HepG2 (cell line): ENCODE measurements at regions not wholly inside any gene's neighbourhood (a gene's known extent, or its start where the extent isn't known, plus 50 kb on each side); places are given as distances from the start of the nearest gene placed in this dataset.

ENCODE experiments used
- AHDC1 ChIP-seq: sonication (generic); formaldehyde crosslinking; IDR thresholded peaks from 2 replicates; pipeline ENCODE4 v1.5.1; 2020; ENCODE audit warnings: mild to moderate bottlenecking, missing genetic modification reagents, borderline replicate concordance
- AKAP8 ChIP-seq: sonication (generic); formaldehyde crosslinking; IDR thresholded peaks from 2 replicates; pipeline ENCODE4 v1.5.1; 2020; ENCODE audit warnings: mild to moderate bottlenecking, missing genetic modification reagents
- CHCHD3 ChIP-seq: sonication (generic); formaldehyde crosslinking; IDR thresholded peaks from 2 replicates; pipeline ENCODE4 v1.8.0; 2022; ENCODE audit warnings: mild to moderate bottlenecking, missing genetic modification reagents, moderate library complexity
- FOXA1 ChIP-seq, 2 experiments: fragments of 450-650 bp in 1 of 2; sonication (generic) in 1 of 2; formaldehyde crosslinking in 1 of 2; IDR thresholded peaks; 2 replicates each; pipeline versions ENCODE4 v1.4.0 to v1.6.1; 2016 to 2020; ENCODE audit warnings: missing genetic modification reagents in 1 of 2
- PCBP1 ChIP-seq: fragments of 200-400 bp; formaldehyde crosslinking; IDR thresholded peaks from 2 replicates; pipeline ENCODE4 v1.6.1; 2017; ENCODE audit warnings: mild to moderate bottlenecking, low read depth, low read length, borderline replicate concordance
- SNRNP70 ChIP-seq: fragments of 200-400 bp; formaldehyde crosslinking; IDR thresholded peaks from 2 replicates; pipeline ENCODE4 v1.6.1; 2017; ENCODE audit warnings: mild to moderate bottlenecking, low read depth, low read length, moderate library complexity
- TSC22D2 ChIP-seq: sonication (generic); formaldehyde crosslinking; IDR thresholded peaks from 2 replicates; pipeline ENCODE4 v1.5.1; 2020; ENCODE audit warnings: missing genetic modification reagents, mild to moderate bottlenecking, borderline replicate concordance
- ZMAT3 ChIP-seq: sonication (generic); formaldehyde crosslinking; conservative IDR thresholded peaks from 2 replicates; pipeline ENCODE4 v1.7.0; 2021; ENCODE audit warnings: missing genetic modification reagents
- ZNF30 ChIP-seq: sonication (generic); formaldehyde crosslinking; IDR thresholded peaks from 2 replicates; pipeline ENCODE4 v1.5.0; 2020; ENCODE audit warnings: mild to moderate bottlenecking, missing genetic modification reagents
- ZNF562 ChIP-seq: sonication (generic); formaldehyde crosslinking; IDR thresholded peaks from 2 replicates; pipeline ENCODE4 v1.8.0; 2022; ENCODE audit warnings: missing genetic modification reagents, borderline replicate concordance
- ZNF879 ChIP-seq: sonication (generic); formaldehyde crosslinking; IDR thresholded peaks from 2 replicates; pipeline ENCODE4 v1.8.1; 2023; ENCODE audit warnings: missing genetic modification reagents
- ZSCAN22 ChIP-seq: sonication (generic); formaldehyde crosslinking; IDR thresholded peaks from 2 replicates; pipeline ENCODE4 v1.4.0; 2020; ENCODE audit warnings: mild to moderate bottlenecking, missing genetic modification reagents
- TF ChIP-seq, protein P1 (sequence below): sonication (generic); formaldehyde crosslinking; IDR thresholded peaks from 2 replicates; pipeline ENCODE4 v1.5.0; 2020; ENCODE audit warnings: missing genetic modification reagents, mild to moderate bottlenecking, borderline replicate concordance
- TF ChIP-seq, protein P2 (sequence below): sonication (generic); formaldehyde crosslinking; IDR thresholded peaks from 2 replicates; pipeline ENCODE4 v1.9.0; 2021; ENCODE audit warnings: mild to moderate bottlenecking, missing genetic modification reagents
- TF ChIP-seq, protein P3 (sequence below): sonication (generic); formaldehyde crosslinking; IDR thresholded peaks from 2 replicates; pipeline ENCODE4 v1.8.1; 2023; ENCODE audit warnings: mild to moderate bottlenecking, missing genetic modification reagents

DNA sequence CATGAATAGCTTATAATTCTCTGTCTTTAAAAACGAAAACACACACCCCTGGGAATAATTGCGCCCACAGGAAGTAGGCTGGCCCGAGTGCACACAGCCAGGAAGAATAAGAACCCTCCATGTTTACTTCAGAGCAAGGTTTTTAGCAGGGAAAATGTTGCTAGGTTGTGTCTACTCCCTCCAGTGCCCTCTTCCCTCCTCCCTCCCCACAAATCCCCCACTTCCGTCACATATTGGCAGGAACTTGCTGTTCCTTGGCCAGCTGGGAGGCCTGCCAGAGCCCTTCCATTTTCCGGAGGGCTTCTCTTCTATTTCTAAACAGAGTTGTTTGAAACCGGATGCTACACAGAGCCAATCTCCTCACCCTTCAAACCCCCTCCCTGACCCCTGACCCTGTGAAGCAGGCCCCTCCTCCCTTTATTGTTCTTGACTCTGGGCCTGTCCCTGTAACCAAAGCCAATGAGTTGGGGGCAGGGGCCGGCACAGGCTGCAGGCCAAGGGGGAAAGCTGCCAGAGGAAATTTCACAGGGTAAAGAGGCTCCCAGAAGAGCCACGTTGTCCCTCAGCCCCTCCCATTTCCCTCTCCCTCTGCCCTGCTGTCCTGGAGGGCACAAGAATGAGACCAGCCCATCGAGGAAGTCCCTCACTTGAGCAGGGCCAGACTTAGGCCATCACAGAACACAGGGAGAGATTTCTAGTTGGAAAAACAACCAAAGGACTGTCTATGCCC, 49.8 kb upstream of the LGALSL start (continued):
- TF ChIP-seq SNRNP70 (no peak), CHCHD3 (CRISPR knock-in tag) (no peak), ZNF30 (CRISPR knock-in tag) (no peak), AHDC1 (CRISPR knock-in tag) (peak; percentile 48; the same call in 1 of the 2 replicates), AKAP8 (CRISPR knock-in tag) (no peak), ZSCAN22 (no peak), ZMAT3 (CRISPR knock-in tag) (0 out of 2 replicates have a peak, but pooled peaks have one; percentile 43), TSC22D2 (CRISPR knock-in tag) (no peak), ZNF562 (CRISPR knock-in tag) (no peak), FOXA1 (IDR thresholded peaks at IDR 0.05) (no peak), FOXA1 (CRISPR knock-in tag; IDR thresholded peaks at IDR 0.05) (no peak), PCBP1 (no peak), ZNF879 (CRISPR knock-in tag) (no peak)
- TF ChIP-seq, protein P1, sequence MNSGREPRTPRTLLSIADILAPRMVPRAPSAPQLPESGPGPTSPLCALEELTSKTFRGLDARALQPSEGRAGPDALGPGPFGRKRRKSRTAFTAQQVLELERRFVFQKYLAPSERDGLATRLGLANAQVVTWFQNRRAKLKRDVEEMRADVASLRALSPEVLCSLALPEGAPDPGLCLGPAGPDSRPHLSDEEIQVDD (CRISPR knock-in tag), result no peak
- TF ChIP-seq, protein P2, sequence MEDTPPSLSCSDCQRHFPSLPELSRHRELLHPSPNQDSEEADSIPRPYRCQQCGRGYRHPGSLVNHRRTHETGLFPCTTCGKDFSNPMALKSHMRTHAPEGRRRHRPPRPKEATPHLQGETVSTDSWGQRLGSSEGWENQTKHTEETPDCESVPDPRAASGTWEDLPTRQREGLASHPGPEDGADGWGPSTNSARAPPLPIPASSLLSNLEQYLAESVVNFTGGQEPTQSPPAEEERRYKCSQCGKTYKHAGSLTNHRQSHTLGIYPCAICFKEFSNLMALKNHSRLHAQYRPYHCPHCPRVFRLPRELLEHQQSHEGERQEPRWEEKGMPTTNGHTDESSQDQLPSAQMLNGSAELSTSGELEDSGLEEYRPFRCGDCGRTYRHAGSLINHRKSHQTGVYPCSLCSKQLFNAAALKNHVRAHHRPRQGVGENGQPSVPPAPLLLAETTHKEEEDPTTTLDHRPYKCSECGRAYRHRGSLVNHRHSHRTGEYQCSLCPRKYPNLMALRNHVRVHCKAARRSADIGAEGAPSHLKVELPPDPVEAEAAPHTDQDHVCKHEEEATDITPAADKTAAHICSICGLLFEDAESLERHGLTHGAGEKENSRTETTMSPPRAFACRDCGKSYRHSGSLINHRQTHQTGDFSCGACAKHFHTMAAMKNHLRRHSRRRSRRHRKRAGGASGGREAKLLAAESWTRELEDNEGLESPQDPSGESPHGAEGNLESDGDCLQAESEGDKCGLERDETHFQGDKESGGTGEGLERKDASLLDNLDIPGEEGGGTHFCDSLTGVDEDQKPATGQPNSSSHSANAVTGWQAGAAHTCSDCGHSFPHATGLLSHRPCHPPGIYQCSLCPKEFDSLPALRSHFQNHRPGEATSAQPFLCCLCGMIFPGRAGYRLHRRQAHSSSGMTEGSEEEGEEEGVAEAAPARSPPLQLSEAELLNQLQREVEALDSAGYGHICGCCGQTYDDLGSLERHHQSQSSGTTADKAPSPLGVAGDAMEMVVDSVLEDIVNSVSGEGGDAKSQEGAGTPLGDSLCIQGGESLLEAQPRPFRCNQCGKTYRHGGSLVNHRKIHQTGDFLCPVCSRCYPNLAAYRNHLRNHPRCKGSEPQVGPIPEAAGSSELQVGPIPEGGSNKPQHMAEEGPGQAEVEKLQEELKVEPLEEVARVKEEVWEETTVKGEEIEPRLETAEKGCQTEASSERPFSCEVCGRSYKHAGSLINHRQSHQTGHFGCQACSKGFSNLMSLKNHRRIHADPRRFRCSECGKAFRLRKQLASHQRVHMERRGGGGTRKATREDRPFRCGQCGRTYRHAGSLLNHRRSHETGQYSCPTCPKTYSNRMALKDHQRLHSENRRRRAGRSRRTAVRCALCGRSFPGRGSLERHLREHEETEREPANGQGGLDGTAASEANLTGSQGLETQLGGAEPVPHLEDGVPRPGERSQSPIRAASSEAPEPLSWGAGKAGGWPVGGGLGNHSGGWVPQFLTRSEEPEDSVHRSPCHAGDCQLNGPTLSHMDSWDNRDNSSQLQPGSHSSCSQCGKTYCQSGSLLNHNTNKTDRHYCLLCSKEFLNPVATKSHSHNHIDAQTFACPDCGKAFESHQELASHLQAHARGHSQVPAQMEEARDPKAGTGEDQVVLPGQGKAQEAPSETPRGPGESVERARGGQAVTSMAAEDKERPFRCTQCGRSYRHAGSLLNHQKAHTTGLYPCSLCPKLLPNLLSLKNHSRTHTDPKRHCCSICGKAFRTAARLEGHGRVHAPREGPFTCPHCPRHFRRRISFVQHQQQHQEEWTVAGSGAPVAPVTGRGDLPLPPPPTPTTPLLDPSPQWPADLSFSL (CRISPR knock-in tag), result no peak
- TF ChIP-seq, protein P3, sequence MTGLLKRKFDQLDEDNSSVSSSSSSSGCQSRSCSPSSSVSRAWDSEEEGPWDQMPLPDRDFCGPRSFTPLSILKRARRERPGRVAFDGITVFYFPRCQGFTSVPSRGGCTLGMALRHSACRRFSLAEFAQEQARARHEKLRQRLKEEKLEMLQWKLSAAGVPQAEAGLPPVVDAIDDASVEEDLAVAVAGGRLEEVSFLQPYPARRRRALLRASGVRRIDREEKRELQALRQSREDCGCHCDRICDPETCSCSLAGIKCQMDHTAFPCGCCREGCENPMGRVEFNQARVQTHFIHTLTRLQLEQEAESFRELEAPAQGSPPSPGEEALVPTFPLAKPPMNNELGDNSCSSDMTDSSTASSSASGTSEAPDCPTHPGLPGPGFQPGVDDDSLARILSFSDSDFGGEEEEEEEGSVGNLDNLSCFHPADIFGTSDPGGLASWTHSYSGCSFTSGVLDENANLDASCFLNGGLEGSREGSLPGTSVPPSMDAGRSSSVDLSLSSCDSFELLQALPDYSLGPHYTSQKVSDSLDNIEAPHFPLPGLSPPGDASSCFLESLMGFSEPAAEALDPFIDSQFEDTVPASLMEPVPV (CRISPR knock-in tag), result no peak
